ENCODE measurements at regions not wholly inside any gene's neighbourhood (a gene's known extent, or its start where the extent isn't known, plus 50 kb on each side); places are given as distances from the start of the nearest gene placed in this dataset.
"Not testable (repeated sequence)": the region's sequence is repeated elsewhere in the genome, so short reads cannot be mapped to it uniquely, and the experiment has no call there.

DNA sequence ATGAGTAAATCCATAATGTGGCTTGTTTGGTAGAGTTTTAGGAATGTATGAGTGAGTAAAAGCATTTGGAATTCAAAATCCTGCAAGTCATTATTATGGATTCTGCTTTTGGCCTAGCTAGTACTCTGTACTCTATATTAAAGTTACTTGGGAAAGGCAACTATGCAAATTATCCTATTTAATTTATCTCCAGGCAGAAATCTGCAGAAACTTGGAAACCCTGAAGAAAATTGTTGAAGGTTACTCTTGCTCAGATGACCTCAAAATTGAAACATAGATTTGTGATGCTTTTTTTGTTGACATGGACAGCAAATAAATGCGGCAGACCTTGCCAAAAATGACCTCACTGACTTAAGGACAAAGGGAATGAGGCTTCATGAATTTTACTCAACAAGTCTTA is 477.1 kb upstream of the EYS start:
- H3K4me1 ChIP-seq (ENCODE audit: control insufficient read depth, insufficient read depth, low read length, poor library complexity, severe bottlenecking) = no peaks in the 10 kb centered on the region
- no peaks in the 10 kb centered on the region for H3K36me3 ChIP-seq (ENCODE audit: control insufficient read depth, insufficient read depth, low read length)
- no peak overlapping the region for H3K27ac ChIP-seq (ENCODE audit: low read depth, low read length, severe bottlenecking)
- no peak overlapping the region for H3K4me3 ChIP-seq (ENCODE audit: extremely low read depth, insufficient read depth, low read length, poor library complexity, severe bottlenecking)
- H3K9me3 ChIP-seq (ENCODE audit: control insufficient read depth, low read length) = peaks cover 5% of the 10 kb centered on the region
- WGBS, 2 experiments (ENCODE audit: insufficient coverage in 2 of 2) = 100% methylated on average over 1 of the region's 1 CpG; no CpG with 5 or more reads in 1 of the 2 experiments

DNA sequence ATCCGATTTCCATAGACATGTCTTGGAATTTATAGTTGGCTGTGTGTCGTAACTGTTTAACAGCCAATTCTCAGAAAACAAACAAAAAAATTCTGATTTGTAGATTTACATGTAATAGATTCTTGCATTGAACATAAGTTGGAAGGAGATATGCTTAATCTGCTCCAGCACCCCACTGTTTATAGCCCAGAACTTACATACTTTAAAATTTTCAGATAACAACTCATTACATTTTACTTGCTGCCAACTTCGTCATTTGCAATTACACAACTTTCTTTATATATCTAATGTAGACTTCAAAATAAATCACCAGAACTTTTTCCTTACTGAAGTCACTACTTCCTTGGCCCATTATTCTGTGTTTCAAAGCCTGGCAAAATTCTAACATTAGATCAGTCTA is 472.3 kb upstream of the EYS start:
- 89 to 91% methylated on average over 1 of the region's 3 CpGs for WGBS, 2 experiments (ENCODE audit: insufficient coverage in 2 of 2)
- H3K36me3 ChIP-seq (ENCODE audit: control insufficient read depth, insufficient read depth, low read length) = no peaks in the 10 kb centered on the region
- H3K4me1 ChIP-seq (ENCODE audit: control insufficient read depth, insufficient read depth, low read length, poor library complexity, severe bottlenecking) = no peaks in the 10 kb centered on the region
- no peak overlapping the region for H3K4me3 ChIP-seq (ENCODE audit: extremely low read depth, insufficient read depth, low read length, poor library complexity, severe bottlenecking)
- H3K27ac ChIP-seq (ENCODE audit: low read depth, low read length, severe bottlenecking) = no peak overlapping the region
- H3K9me3 ChIP-seq (ENCODE audit: control insufficient read depth, low read length) = no peaks in the 10 kb centered on the region

DNA sequence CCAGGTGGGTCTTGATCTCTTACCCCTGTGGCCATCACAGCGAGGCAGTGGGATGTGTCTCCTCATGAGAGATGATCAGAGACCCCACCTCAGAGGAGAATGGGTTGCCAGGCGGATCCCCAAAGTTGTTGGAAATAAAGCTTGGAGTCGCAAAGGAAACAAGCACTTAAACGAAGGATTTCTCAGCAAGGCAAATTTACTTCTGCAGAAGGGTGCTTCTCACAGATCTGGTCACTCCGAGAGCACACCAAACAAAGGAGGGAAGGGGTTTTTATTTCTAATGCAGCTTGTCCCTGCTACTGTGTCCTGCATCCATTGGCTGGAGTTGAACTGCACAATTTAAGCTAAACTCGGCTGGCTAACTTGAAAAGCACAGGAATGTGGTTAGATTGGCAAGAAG is 466.6 kb upstream of the EYS start:
- H3K9me3 ChIP-seq (ENCODE audit: control insufficient read depth, low read length) = peaks cover 17% of the 10 kb centered on the region
- WGBS, 2 experiments (ENCODE audit: insufficient coverage in 2 of 2) = 88 to 98% methylated on average over 5 to 6 of the region's 6 CpGs
- no peaks in the 10 kb centered on the region for H3K4me1 ChIP-seq (ENCODE audit: control insufficient read depth, insufficient read depth, low read length, poor library complexity, severe bottlenecking)
- no peak overlapping the region for H3K4me3 ChIP-seq (ENCODE audit: extremely low read depth, insufficient read depth, low read length, poor library complexity, severe bottlenecking)
- H3K36me3 ChIP-seq (ENCODE audit: control insufficient read depth, insufficient read depth, low read length) = no peaks in the 10 kb centered on the region
- no peak overlapping the region for H3K27ac ChIP-seq (ENCODE audit: low read depth, low read length, severe bottlenecking)

DNA sequence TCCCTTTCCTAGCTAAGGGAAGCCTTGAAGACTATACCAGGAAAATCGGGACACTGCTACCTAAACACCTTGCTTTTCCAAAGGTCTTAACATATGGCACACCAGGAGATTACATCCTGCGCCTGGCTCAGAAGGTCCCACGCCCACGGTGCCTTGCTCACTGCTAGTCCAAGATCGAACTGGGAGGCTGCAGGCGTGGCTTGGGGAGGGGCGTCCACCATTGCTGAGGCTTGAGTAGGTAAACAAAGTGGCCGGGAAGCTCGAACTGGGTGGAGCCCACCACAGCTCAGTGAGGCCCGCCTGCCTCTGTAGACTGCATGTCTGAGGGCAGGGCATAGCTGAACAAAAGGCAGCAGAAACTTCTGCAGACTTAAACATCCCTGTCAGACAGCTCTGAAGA is 459.7 kb upstream of the EYS start:
- not testable (repeated sequence) for H3K4me3 ChIP-seq (ENCODE audit: extremely low read depth, insufficient read depth, low read length, poor library complexity, severe bottlenecking)

DNA sequence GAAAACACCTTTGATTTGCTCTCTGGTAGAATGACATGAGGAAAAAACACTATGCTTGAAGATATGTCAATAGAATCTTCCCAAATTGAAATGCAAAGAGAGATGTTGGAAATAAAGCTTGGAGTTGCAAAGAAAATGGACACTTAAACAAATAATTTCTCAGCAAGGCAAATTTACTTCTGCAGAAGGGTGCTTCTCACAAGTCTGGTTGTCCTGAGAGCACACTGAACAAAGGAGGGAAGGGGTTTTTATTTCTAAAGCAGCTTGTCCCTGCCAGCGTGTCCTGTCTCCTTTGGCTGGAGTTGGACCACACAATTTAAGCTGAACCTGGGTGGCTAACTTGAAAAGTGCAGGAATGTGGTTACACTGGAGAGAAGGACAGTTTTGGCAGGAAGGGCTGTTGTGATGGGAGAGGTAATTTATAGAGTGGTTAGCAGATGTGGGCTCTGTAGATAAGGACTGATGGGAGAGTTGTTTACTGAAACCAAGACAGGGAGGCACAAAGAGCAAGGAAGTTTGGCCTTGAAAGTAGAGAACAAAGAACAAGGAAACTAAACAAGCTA is 454.6 kb upstream of the EYS start:
- H3K4me1 ChIP-seq (ENCODE audit: control insufficient read depth, insufficient read depth, low read length, poor library complexity, severe bottlenecking) = no peaks in the 10 kb centered on the region
- WGBS, 2 experiments (ENCODE audit: insufficient coverage in 2 of 2) = 60 to 79% methylated on average over 1 of the region's 1 CpG

More for the DNA sequence above, 459.7 kb upstream of the EYS start:
- peaks cover 15% of the 10 kb centered on the region for H3K9me3 ChIP-seq (ENCODE audit: control insufficient read depth, low read length)
- WGBS, 2 experiments (ENCODE audit: insufficient coverage in 2 of 2) = 82 to 93% methylated on average over 9 to 10 of the region's 10 CpGs
- H3K27ac ChIP-seq (ENCODE audit: low read depth, low read length, severe bottlenecking); H3K4me1 ChIP-seq (ENCODE audit: control insufficient read depth, insufficient read depth, low read length, poor library complexity, severe bottlenecking); H3K36me3 ChIP-seq (ENCODE audit: control insufficient read depth, insufficient read depth, low read length): not testable (repeated sequence)

DNA sequence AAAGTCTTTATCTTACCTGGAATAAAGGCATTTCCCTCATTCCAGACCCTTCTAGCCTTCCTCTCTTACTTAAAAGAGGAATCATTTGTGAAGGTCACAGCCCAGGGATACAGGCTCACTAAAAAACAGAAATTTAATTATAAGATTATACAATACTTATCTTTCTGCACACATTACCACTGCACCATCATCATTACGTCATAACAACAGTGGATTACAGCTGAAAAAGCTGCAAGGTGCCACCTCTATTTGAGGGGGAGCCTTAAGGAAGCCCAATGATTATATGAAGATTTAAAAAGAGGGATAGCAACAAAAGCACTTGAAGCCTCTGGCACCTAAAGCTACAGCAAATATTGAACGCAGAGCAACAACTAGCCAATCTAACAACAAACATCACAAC is 452.9 kb upstream of the EYS start:
- Histone ChIP-seq H3K27ac (ENCODE audit: low read depth, low read length, severe bottlenecking) (no peak overlapping the region), H3K4me3 (ENCODE audit: extremely low read depth, insufficient read depth, low read length, poor library complexity, severe bottlenecking) (no peak overlapping the region), H3K4me1 (ENCODE audit: control insufficient read depth, insufficient read depth, low read length, poor library complexity, severe bottlenecking) (no peaks in the 10 kb centered on the region), H3K9me3 (ENCODE audit: control insufficient read depth, low read length) (peaks cover 24% of the 10 kb centered on the region), H3K36me3 (ENCODE audit: control insufficient read depth, insufficient read depth, low read length) (no peaks in the 10 kb centered on the region)
- no CpG with 5 or more reads among the region's 2 CpGs for WGBS, 2 experiments (ENCODE audit: insufficient coverage in 2 of 2)

More for the DNA sequence above, 454.6 kb upstream of the EYS start:
- H3K4me3 ChIP-seq (ENCODE audit: extremely low read depth, insufficient read depth, low read length, poor library complexity, severe bottlenecking) = no peak overlapping the region
- H3K27ac ChIP-seq (ENCODE audit: low read depth, low read length, severe bottlenecking) = no peak overlapping the region
- H3K36me3 ChIP-seq (ENCODE audit: control insufficient read depth, insufficient read depth, low read length) = no peaks in the 10 kb centered on the region
- H3K9me3 ChIP-seq (ENCODE audit: control insufficient read depth, low read length) = peaks cover 28% of the 10 kb centered on the region

DNA sequence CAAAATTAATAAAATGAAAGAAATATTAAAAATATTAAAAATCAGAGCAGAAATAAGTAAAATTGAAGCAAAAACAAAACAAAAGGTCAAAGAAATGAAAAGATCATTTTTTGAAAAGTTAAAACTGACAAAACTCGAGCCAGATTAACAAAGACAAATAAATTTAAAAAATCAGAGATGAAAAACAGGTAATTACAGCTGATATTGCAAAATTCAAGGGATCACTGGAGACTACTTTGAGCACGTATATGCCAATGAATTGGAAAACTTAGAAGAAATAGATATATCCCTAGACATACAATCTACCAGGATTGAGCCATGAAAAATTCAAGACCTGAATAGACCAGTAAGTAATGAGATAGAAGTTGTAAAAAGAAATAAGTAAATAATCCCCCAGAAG is 446.2 kb upstream of the EYS start:
- Histone ChIP-seq H3K4me1 (ENCODE audit: control insufficient read depth, insufficient read depth, low read length, poor library complexity, severe bottlenecking) (no peaks in the 10 kb centered on the region), H3K4me3 (ENCODE audit: extremely low read depth, insufficient read depth, low read length, poor library complexity, severe bottlenecking) (no peak overlapping the region), H3K36me3 (ENCODE audit: control insufficient read depth, insufficient read depth, low read length) (no peaks in the 10 kb centered on the region), H3K27ac (ENCODE audit: low read depth, low read length, severe bottlenecking) (no peak overlapping the region), H3K9me3 (ENCODE audit: control insufficient read depth, low read length) (no peaks in the 10 kb centered on the region)
- WGBS, 2 experiments (ENCODE audit: insufficient coverage in 2 of 2) = no CpG with 5 or more reads among the region's 2 CpGs

DNA sequence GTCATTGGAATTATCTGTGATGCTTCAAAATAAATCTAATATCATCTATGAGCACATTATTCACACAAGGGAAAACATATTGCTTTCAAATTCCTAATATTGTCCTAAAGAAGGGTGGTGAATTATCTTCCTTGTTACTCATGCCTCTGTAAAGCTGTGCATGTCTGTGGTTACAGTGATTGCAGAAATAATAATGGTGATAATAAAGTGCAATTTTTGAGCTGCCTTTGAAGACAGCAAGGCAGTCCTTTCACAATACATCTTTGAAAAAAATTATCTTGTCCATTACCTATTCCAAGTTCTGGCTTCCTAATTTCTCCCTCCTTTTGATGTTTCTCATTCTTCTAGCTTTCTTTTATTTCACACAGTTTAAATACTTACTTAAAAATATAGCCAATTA is 442.1 kb upstream of the EYS start:
- no peak overlapping the region for H3K4me3 ChIP-seq (ENCODE audit: extremely low read depth, insufficient read depth, low read length, poor library complexity, severe bottlenecking)
- no peaks in the 10 kb centered on the region for H3K9me3 ChIP-seq (ENCODE audit: control insufficient read depth, low read length)
- no peak overlapping the region for H3K27ac ChIP-seq (ENCODE audit: low read depth, low read length, severe bottlenecking)
- no peaks in the 10 kb centered on the region for H3K4me1 ChIP-seq (ENCODE audit: control insufficient read depth, insufficient read depth, low read length, poor library complexity, severe bottlenecking)
- no peaks in the 10 kb centered on the region for H3K36me3 ChIP-seq (ENCODE audit: control insufficient read depth, insufficient read depth, low read length)

DNA sequence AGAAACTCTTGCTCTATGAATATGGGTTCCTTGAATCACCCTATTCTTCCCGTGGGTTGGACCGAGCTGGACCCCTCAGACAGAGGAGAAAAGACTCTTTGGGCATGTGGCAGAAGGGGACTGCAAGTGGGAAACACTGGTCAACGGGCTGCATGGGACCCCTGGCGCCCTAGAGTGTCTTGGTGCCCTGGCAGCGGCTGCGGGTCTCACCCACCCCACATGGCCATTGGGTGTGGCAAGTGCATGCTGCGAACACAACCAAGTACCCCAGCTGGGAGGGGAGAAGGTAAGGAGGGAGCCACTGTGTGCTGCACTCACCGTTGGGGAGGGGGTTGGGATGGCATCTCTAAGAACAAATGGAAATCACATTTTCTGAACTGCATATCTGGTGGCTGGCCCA is 438.8 kb upstream of the EYS start:
- 83% methylated on average over 3 of the region's 8 CpGs; no CpG with 5 or more reads in 1 of the 2 experiments for WGBS, 2 experiments (ENCODE audit: insufficient coverage in 2 of 2)
- Histone ChIP-seq H3K36me3 (ENCODE audit: control insufficient read depth, insufficient read depth, low read length) (no peaks in the 10 kb centered on the region), H3K27ac (ENCODE audit: low read depth, low read length, severe bottlenecking) (no peak overlapping the region), H3K4me1 (ENCODE audit: control insufficient read depth, insufficient read depth, low read length, poor library complexity, severe bottlenecking) (no peaks in the 10 kb centered on the region), H3K9me3 (ENCODE audit: control insufficient read depth, low read length) (no peaks in the 10 kb centered on the region), H3K4me3 (ENCODE audit: extremely low read depth, insufficient read depth, low read length, poor library complexity, severe bottlenecking) (no peak overlapping the region)

DNA sequence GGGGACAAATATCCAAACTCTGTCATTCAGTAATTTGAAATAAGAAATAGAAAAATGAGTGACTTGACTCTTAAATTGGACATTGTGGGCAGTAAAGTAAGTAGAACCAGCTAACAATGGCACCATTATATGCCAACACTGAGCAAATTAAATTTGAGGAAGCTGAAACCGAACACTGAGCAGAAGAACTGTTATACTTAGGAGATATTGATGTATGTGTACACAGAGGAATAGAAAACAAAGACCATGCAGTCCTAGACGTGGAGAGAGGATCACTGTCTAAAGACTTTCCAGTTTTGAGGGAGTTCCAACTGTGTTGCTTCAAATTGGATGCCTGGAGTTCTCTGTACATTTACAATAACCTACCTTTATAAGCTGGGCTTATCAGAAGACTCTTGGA is 427.0 kb upstream of the EYS start:
- no peak overlapping the region for H3K4me3 ChIP-seq (ENCODE audit: extremely low read depth, insufficient read depth, low read length, poor library complexity, severe bottlenecking)
- WGBS, 2 experiments (ENCODE audit: insufficient coverage in 2 of 2) = 82 to 90% methylated on average over 2 of the region's 2 CpGs
- H3K27ac ChIP-seq (ENCODE audit: low read depth, low read length, severe bottlenecking) = no peak overlapping the region
- no peaks in the 10 kb centered on the region for H3K36me3 ChIP-seq (ENCODE audit: control insufficient read depth, insufficient read depth, low read length)
- peaks cover 3% of the 10 kb centered on the region for H3K9me3 ChIP-seq (ENCODE audit: control insufficient read depth, low read length)
- H3K4me1 ChIP-seq (ENCODE audit: control insufficient read depth, insufficient read depth, low read length, poor library complexity, severe bottlenecking) = no peaks in the 10 kb centered on the region

DNA sequence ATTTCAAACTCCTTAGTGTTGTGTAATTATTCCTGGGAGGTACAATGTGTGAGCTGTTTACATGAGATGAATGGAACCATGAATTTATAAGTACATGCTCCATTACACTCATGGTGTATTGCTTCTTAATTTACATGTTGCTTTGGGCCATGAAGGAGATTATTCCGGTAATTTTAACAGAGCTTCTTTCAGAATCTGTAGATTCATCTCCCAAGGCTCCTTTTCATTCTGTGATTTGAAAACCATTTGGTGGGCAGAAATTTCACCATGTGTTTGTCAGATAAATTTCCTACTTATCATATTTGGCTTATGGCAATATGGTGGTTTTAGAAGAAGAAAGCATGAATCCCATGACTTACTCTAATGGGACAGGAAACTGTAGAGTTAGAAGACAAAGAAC is 421.6 kb upstream of the EYS start:
- H3K36me3 ChIP-seq (ENCODE audit: control insufficient read depth, insufficient read depth, low read length) = no peaks in the 10 kb centered on the region
- H3K27ac ChIP-seq (ENCODE audit: low read depth, low read length, severe bottlenecking) = no peak overlapping the region
- H3K9me3 ChIP-seq (ENCODE audit: control insufficient read depth, low read length) = no peaks in the 10 kb centered on the region
- no peaks in the 10 kb centered on the region for H3K4me1 ChIP-seq (ENCODE audit: control insufficient read depth, insufficient read depth, low read length, poor library complexity, severe bottlenecking)
- no CpG with 5 or more reads among the region's 1 CpG for WGBS, 2 experiments (ENCODE audit: insufficient coverage in 2 of 2)
- H3K4me3 ChIP-seq (ENCODE audit: extremely low read depth, insufficient read depth, low read length, poor library complexity, severe bottlenecking) = no peak overlapping the region
